ENCODE measurements at regions not wholly inside any gene's neighbourhood (a gene's known extent, or its start where the extent isn't known, plus 50 kb on each side); places are given as distances from the start of the nearest gene placed in this dataset.
A peak's percentile ranks its signal among the peaks of the same experiment; 100 is the strongest.

DNA sequence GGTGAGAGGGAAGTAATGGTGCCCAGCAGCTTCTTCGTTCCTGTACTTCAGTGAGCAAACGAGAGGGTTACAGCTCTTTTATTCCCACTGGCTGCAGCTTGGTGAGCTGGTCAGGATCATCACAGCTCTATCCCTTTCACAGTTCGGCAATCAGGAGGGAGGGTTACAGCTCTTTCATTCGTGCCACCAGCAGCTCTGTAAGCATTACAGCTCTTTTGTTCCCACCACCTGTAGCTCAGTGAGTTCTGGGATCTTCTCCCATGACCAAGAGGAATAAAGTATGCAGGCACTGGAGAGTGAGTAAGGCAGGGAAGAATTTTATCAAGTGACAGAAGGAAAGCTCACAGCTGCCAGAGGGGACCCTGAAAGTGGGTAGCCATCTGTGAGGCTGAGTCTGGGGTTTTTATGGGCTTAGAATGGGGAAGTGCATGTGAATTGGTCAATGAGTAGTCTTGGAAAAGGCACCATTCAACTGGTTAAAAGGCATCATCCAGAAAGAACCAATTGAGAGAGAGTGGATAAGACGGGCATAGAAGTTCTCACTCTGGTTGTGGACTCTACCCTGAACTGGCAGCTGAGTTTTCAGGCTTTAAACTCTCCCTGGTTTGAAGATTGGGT lies 123.7 kb downstream of the COX18 start:
- Histone ChIP-seq H3K36me3 (ENCODE audit: control insufficient read depth, insufficient read depth, low read length) (no peaks in the 10 kb centered on the region), H3K9me3 (ENCODE audit: control insufficient read depth, low read length) (peaks cover 17% of the 10 kb centered on the region), H3K4me1 (ENCODE audit: control insufficient read depth, insufficient read depth, low read length) (no peaks in the 10 kb centered on the region), H3K9ac (ENCODE audit: extremely low read depth, low read length, poor library complexity, severe bottlenecking) (no peak overlapping the region), H3K4me3 (ENCODE audit: low read length) (peak overlapping the region; percentile 58), H3K27me3 (ENCODE audit: control insufficient read depth, insufficient read depth, low read length, poor library complexity, severe bottlenecking) (no peaks in the 10 kb centered on the region), H3K27ac (ENCODE audit: low read depth, low read length) (no peak overlapping the region)
- Mint-ChIP-seq H3K4me3 (no peak overlapping the region), H3K9me3 (no peaks in the 10 kb centered on the region), H3K4me1 (peaks cover 46% of the 10 kb centered on the region), H3K36me3 (ENCODE audit: low read depth) (no peaks in the 10 kb centered on the region), H3K27me3 (ENCODE audit: insufficient read depth) (no peaks in the 10 kb centered on the region), H3K27ac (peak overlapping the region; percentile 42)
- TF ChIP-seq CTCF (conservative IDR thresholded peaks at IDR 0.05), result no peak
- WGBS, 2 experiments (ENCODE audit: insufficient coverage in 1 of 2, insufficient read length in 1 of 2), result 88 to 94% methylated on average over 4 to 5 of the region's 5 CpGs
- DNase-seq, result peak; percentile 63

DNA sequence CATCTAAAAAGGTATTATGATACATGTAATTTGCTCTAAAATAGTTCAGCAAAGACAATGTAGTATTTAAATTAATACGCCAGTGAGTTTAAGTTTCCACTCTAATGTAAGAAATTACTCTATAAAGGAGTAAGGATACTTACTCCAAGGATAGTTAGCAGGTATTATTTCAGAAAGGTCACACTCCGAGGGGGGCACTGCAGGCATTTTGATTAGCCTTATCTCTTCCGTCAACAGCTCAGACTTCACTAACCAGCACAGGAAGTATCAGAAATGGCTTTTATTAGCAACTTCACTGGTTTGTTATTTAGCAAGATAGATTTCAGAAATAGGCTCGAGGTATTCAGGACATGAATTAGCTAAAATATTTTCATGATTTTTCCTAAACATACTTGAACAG lies 127.0 kb downstream of the COX18 start:
- no peaks in the 10 kb centered on the region for H3K27me3 ChIP-seq (ENCODE audit: control insufficient read depth, insufficient read depth, low read length, poor library complexity, severe bottlenecking)

DNA sequence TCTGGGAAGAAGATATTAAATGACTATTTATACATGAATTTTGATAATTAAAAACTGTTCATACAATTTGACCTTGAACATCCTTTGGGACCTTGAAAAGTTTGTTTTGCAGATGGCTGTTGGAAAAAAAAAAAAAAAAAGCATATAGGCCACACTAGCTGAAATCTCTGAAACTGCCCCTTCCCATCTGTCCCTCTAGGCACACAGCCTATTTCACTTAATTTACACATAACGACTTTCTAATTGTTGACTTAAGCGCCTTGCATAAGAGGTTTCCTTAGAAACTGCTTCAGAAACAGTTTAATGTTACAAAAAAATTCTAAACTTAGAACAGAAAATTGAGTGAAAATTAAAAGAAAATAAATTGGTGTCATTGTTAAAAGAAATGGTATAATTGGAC lies 131.0 kb downstream of the COX18 start:
- no peak overlapping the region for H3K27ac Mint-ChIP-seq
- Histone ChIP-seq H3K27ac (ENCODE audit: low read depth, low read length) (no peak overlapping the region), H3K4me1 (ENCODE audit: control insufficient read depth, insufficient read depth, low read length) (no peaks in the 10 kb centered on the region), H3K9ac (ENCODE audit: extremely low read depth, low read length, poor library complexity, severe bottlenecking) (no peak overlapping the region), H3K9me3 (ENCODE audit: control insufficient read depth, low read length) (no peaks in the 10 kb centered on the region), H3K27me3 (ENCODE audit: control insufficient read depth, insufficient read depth, low read length, poor library complexity, severe bottlenecking) (no peaks in the 10 kb centered on the region), H3K4me3 (ENCODE audit: low read length) (no peak overlapping the region), H3K36me3 (ENCODE audit: control insufficient read depth, insufficient read depth, low read length) (no peaks in the 10 kb centered on the region)
- H3K27me3 Mint-ChIP-seq (ENCODE audit: insufficient read depth), result no peaks in the 10 kb centered on the region
- H3K36me3 Mint-ChIP-seq (ENCODE audit: low read depth), result no peaks in the 10 kb centered on the region
- 60 to 86% methylated on average over 1 to 2 of the region's 2 CpGs for WGBS, 2 experiments (ENCODE audit: insufficient coverage in 1 of 2, insufficient read length in 1 of 2)
- H3K4me1 Mint-ChIP-seq, result peaks cover 43% of the 10 kb centered on the region
- TF ChIP-seq CTCF (conservative IDR thresholded peaks at IDR 0.05), result no peak
- DNase-seq, result no peak
- no peak overlapping the region for H3K4me3 Mint-ChIP-seq
- H3K9me3 Mint-ChIP-seq, result no peaks in the 10 kb centered on the region

More for the DNA sequence above, 127.0 kb downstream of the COX18 start:
- no peaks in the 10 kb centered on the region for H3K36me3 ChIP-seq (ENCODE audit: control insufficient read depth, insufficient read depth, low read length)
- no peak overlapping the region for H3K27ac Mint-ChIP-seq
- DNase-seq, result peak; percentile 65
- no peaks in the 10 kb centered on the region for H3K27me3 Mint-ChIP-seq (ENCODE audit: insufficient read depth)
- H3K4me1 ChIP-seq (ENCODE audit: control insufficient read depth, insufficient read depth, low read length), result no peaks in the 10 kb centered on the region
- H3K9me3 ChIP-seq (ENCODE audit: control insufficient read depth, low read length), result peaks cover 17% of the 10 kb centered on the region
- WGBS, 2 experiments (ENCODE audit: insufficient coverage in 1 of 2, insufficient read length in 1 of 2), result 49 to 69% methylated on average over 3 of the region's 4 CpGs
- TF ChIP-seq CTCF (conservative IDR thresholded peaks at IDR 0.05), result no peak
- peaks cover 58% of the 10 kb centered on the region for H3K4me1 Mint-ChIP-seq
- no peak overlapping the region for H3K27ac ChIP-seq (ENCODE audit: low read depth, low read length)
- no peak overlapping the region for H3K9ac ChIP-seq (ENCODE audit: extremely low read depth, low read length, poor library complexity, severe bottlenecking)
- H3K4me3 Mint-ChIP-seq, result no peak overlapping the region
- no peaks in the 10 kb centered on the region for H3K36me3 Mint-ChIP-seq (ENCODE audit: low read depth)
- H3K9me3 Mint-ChIP-seq, result no peaks in the 10 kb centered on the region
- peak overlapping the region; percentile 19 for H3K4me3 ChIP-seq (ENCODE audit: low read length)

Measured in endodermal cell (in vitro differentiated cells).